Small intestine (tissue), 7 donors: ENCODE measurements at regions not wholly inside any gene's neighbourhood (a gene's known extent, or its start where the extent isn't known, plus 50 kb on each side); places are given as distances from the start of the nearest gene placed in this dataset.
A peak's percentile ranks its signal among the peaks of the same experiment; 100 is the strongest.

Source experiments
- DNase-seq, 2 donors: peaks; one replicate each; pipeline versions ENCODE4 v3.0.0 to v3.0.0-alpha.2; 2013
- FAIRE-seq: peaks from 2 replicates; lab custom pipeline; 2012; peaks lifted over from hg19 to GRCh38; lab: Jason Lieb, UNC
- H3K27ac ChIP-seq, 3 donors: one replicate each; pipeline ENCODE4 v1.5.1; 2013; ENCODE audit warnings: low read length in 2 of 3, mild to moderate bottlenecking in 2 of 3, control low read depth in 1 of 3, inconsistent platforms in 1 of 3, low read depth in 1 of 3, moderate library complexity in 1 of 3
- H3K27me3 ChIP-seq, 3 donors: one replicate each; pipeline ENCODE4 v1.6.1; 2013; ENCODE audit warnings: low read length in 3 of 3, inconsistent platforms in 1 of 3; ENCODE audit not compliant: control insufficient read depth in 3 of 3, insufficient read depth in 3 of 3
- H3K36me3 ChIP-seq, 3 donors: one replicate each; pipeline ENCODE4 v1.6.1; 2013; ENCODE audit warnings: low read length in 3 of 3, inconsistent platforms in 1 of 3, low read depth in 1 of 3, mild to moderate bottlenecking in 1 of 3, moderate library complexity in 1 of 3; ENCODE audit not compliant: control insufficient read depth in 3 of 3, insufficient read depth in 2 of 3
- H3K4me1 ChIP-seq, 3 donors: one replicate each; pipeline ENCODE4 v1.6.1; 2013; ENCODE audit warnings: low read length in 2 of 3, inconsistent platforms in 1 of 3, low read depth in 1 of 3, mild to moderate bottlenecking in 1 of 3, moderate library complexity in 1 of 3; ENCODE audit not compliant: control insufficient read depth in 3 of 3, insufficient read depth in 2 of 3
- H3K4me3 ChIP-seq, 3 donors: one replicate each; pipeline ENCODE4 v1.5.1; 2013; ENCODE audit warnings: low read length in 3 of 3, control low read depth in 1 of 3, inconsistent platforms in 1 of 3, low read depth in 1 of 3, mild to moderate bottlenecking in 1 of 3, moderate library complexity in 1 of 3
- H3K9me3 ChIP-seq, 2 donors: one replicate each; pipeline ENCODE4 v1.6.1; 2013; ENCODE audit warnings: low read depth in 1 of 2, low read length in 1 of 2; ENCODE audit not compliant: control insufficient read depth in 2 of 2, insufficient read depth in 1 of 2
- WGBS, 3 donors: extraction: QIAGEN DNeasy Blood & Tissue Kit; methylation state at CpG; one replicate each; pipeline ENCODE4 v1.1.7; 2013; 5-methylcytosine and 5-hydroxymethylcytosine counted together
- donor health status: healthy with polysubstance abuse.
- donor health status: control.
- donor health status: control.
- donor health status: Bipolar disorder and iron deficiency.
- donor health status: healthy.

DNA sequence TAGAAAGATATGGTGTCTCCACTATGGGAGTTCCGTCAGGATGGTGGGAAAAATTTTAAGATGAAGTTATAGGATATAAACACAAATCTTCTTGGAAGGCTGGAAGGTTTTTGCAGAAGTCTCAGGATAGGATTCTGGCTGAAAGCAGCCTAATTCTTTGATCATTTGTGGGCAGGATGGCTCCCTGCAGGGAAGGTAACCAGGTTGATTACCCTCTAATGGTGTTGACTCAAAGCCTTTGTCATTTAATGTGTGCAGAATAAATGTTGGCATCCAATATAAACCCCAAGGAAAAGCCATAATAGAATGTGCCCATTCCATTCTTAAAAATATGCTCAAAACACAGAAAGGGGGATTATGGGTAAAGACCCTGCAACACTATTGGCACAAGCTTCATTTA, 204.3 kb downstream of the EPM2A start:
- FAIRE-seq (no peak), DNase-seq (no peak)
- WGBS, 3 donors = 52 to 64% (median 55%) methylated on average over 1 of the region's 1 CpG

DNA sequence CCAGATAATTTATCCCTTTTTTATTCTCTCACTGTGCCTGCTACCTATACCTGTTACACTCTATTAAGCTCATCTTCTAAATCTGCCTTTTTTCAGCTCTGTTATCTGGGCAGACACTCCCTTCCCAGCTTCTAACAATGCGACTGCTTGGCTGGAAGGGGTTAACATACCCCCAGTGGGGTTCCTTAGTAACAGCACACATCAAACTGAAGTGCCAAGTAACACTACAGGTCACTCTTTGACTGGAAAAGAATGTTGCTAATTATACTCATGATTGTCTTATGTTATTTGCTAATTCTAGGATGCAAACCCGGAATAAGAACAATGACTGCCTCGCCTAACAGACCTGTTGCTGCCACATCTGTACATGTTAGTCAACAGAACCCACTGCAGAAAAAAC, 203.5 kb downstream of the EPM2A start:
- no peak overlapping the region for H3K4me3 ChIP-seq
- FAIRE-seq (no peak), DNase-seq (no peak)
- H3K27ac ChIP-seq = no peak overlapping the region
- no peaks in the 10 kb centered on the region for H3K4me1 ChIP-seq
- H3K9me3 ChIP-seq = peaks cover 0 to 4% of the 10 kb centered on the region in 2 donors
- H3K36me3 ChIP-seq = no peaks in the 10 kb centered on the region
- 31 to 34% (median 32%) methylated on average over 3 of the region's 3 CpGs for WGBS, 3 donors
- no peaks in the 10 kb centered on the region for H3K27me3 ChIP-seq

More for the DNA sequence above, 204.3 kb downstream of the EPM2A start:
- H3K36me3 ChIP-seq = no peaks in the 10 kb centered on the region
- H3K9me3 ChIP-seq = no peaks in the 10 kb centered on the region
- no peak overlapping the region for H3K4me3 ChIP-seq
- no peaks in the 10 kb centered on the region for H3K27me3 ChIP-seq
- H3K4me1 ChIP-seq = no peaks in the 10 kb centered on the region
- no peak overlapping the region for H3K27ac ChIP-seq

DNA sequence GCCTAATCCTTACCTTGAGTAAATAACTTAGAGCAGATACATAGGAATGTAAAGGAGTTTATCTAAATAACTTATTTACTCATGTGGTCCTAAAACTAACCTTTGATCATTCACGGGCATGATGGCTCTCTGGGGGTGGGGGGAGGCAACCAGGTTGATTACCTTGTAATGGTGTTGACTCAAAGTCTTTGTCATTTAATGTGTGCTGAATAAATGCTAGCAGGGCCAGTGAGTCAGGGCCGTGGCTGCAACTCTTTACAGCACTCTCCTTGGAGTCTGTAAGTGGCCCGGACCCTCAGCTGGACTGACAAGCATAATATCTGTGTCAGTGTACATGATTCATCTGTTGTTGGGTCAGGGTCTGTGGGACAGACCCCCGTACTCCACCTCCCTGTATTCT, 203.0 kb downstream of the EPM2A start:
- H3K4me1 ChIP-seq = no peaks in the 10 kb centered on the region
- H3K36me3 ChIP-seq = no peaks in the 10 kb centered on the region
- WGBS, 3 donors = 11 to 27% (median 17%) methylated on average over 4 of the region's 4 CpGs
- peaks cover 0 to 4% of the 10 kb centered on the region in 2 donors for H3K9me3 ChIP-seq
- DNase-seq = peak in 1 of 2 donors; percentile 3
- no peak overlapping the region for H3K4me3 ChIP-seq
- H3K27ac ChIP-seq = no peak overlapping the region
- no peak for FAIRE-seq
- no peaks in the 10 kb centered on the region for H3K27me3 ChIP-seq

GRCh38 chr6:145534989-145535388, 200.3 kb downstream of the EPM2A start:
- Histone ChIP-seq H3K9me3 (peaks cover 0 to 4% of the 10 kb centered on the region in 2 donors), H3K27me3 (no peaks in the 10 kb centered on the region), H3K4me3 (no peak overlapping the region), H3K4me1 (no peaks in the 10 kb centered on the region), H3K36me3 (no peaks in the 10 kb centered on the region), H3K27ac (no peak overlapping the region)
- DNase-seq (no peak), FAIRE-seq (no peak)
- 88 to 97% (median 90%) methylated on average over 4 of the region's 4 CpGs for WGBS, 3 donors

DNA sequence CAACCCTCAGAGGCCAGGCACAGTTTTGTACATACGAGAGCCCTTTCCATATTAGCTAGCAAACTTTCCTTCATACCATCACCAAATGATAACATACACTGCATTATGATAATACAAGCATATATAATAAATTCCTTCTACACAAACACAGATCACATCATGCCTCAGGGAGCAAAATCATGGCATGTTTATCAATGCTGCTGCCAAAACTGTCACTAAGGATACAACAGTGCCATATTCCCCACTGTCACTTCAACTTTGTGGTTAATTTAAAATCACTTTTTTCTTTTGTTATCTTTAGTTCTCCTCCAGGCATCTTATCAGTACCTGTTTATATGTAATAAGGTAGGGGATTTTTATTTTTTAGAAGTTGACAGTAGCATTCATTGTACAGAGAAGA, 196.3 kb downstream of the EPM2A start:
- 58 to 77% (median 70%) methylated on average over 1 of the region's 1 CpG for WGBS, 3 donors
- Histone ChIP-seq H3K27me3 (no peaks in the 10 kb centered on the region), H3K4me1 (no peaks in the 10 kb centered on the region), H3K36me3 (no peaks in the 10 kb centered on the region), H3K4me3 (no peak overlapping the region), H3K9me3 (peaks cover 0 to 4% of the 10 kb centered on the region in 2 donors), H3K27ac (no peak overlapping the region)
- DNase-seq (no peak), FAIRE-seq (no peak)

- no peak overlapping the region for H3K4me3 ChIP-seq
- H3K4me1 ChIP-seq = no peaks in the 10 kb centered on the region
- H3K27ac ChIP-seq = no peak overlapping the region
- DNase-seq (no peak), FAIRE-seq (no peak)
- peaks cover 0 to 4% of the 10 kb centered on the region in 2 donors for H3K9me3 ChIP-seq
- H3K27me3 ChIP-seq = no peaks in the 10 kb centered on the region
- 59 to 74% (median 64%) methylated on average over 3 of the region's 3 CpGs for WGBS, 3 donors
- H3K36me3 ChIP-seq = no peaks in the 10 kb centered on the region
Measured at GRCh38 chr6:145539831-145540230, 195.5 kb downstream of the EPM2A start.

DNA sequence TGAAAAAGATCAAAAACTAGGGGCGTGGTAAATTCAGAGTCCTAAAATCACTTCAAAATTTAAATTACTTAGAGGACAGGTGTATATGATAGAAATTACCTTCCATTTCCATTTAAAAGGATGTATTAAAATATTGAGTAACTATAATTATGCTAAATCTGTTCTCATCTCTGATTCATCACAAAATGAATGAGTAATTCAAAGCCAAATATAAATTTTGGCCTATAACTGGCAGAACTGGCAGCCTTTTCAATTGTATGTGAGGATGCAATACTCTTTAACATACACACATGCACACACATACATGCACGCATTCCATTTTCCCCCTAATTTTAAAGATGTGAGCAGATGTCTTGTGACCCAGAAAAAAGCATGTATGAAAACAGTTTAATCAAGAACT, 194.6 kb downstream of the EPM2A start:
- H3K27me3 ChIP-seq = no peaks in the 10 kb centered on the region
- H3K36me3 ChIP-seq = no peaks in the 10 kb centered on the region
- peaks cover 0 to 4% of the 10 kb centered on the region in 2 donors for H3K9me3 ChIP-seq
- H3K4me3 ChIP-seq = no peak overlapping the region
- FAIRE-seq (no peak), DNase-seq (no peak)
- 91 to 94% (median 94%) methylated on average over 2 of the region's 2 CpGs for WGBS, 3 donors
- no peaks in the 10 kb centered on the region for H3K4me1 ChIP-seq
- H3K27ac ChIP-seq = no peak overlapping the region

- WGBS, 3 donors = 57 to 62% (median 58%) methylated on average over 1 of the region's 1 CpG
- FAIRE-seq (no peak), DNase-seq (no peak)
- H3K27me3 ChIP-seq = no peaks in the 10 kb centered on the region
- no peaks in the 10 kb centered on the region for H3K9me3 ChIP-seq
- H3K36me3 ChIP-seq = no peaks in the 10 kb centered on the region
- H3K4me1 ChIP-seq = no peaks in the 10 kb centered on the region
- H3K27ac ChIP-seq = no peak overlapping the region
- H3K4me3 ChIP-seq = no peak overlapping the region
Measured at GRCh38 chr6:145544041-145544440, 191.3 kb downstream of the EPM2A start.

DNA sequence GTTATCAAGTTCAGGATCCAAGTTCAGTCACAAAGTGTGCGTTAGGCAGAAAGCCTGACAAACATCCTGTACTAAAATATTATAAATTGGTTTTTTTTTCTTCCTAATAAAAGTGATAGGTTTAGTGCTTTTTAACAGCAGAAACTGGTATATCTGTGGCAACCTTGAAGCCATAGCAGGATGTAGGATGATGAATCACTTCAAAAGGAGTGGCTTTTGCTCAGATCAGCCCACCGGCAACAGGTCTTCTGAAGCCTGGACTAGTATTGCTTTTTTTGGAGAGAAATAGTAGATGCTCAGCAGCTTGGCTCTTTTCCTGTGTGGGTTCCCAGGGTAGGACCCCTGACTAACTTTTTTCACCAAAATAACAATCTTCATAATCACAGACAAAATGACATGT, 190.8 kb downstream of the EPM2A start:
- H3K27ac ChIP-seq = no peak overlapping the region
- no peaks in the 10 kb centered on the region for H3K27me3 ChIP-seq
- no peaks in the 10 kb centered on the region for H3K4me1 ChIP-seq
- no peaks in the 10 kb centered on the region for H3K9me3 ChIP-seq
- H3K36me3 ChIP-seq = no peaks in the 10 kb centered on the region
- WGBS, 3 donors = 38 to 68% (median 48%) methylated on average over 2 of the region's 2 CpGs
- H3K4me3 ChIP-seq = no peak overlapping the region
- FAIRE-seq (no peak), DNase-seq (no peak)
